Peyer's patch (tissue), 4 donors: ENCODE measurements at regions not wholly inside any gene's neighbourhood (a gene's known extent, or its start where the extent isn't known, plus 50 kb on each side); places are given as distances from the start of the nearest gene placed in this dataset.

Experiments used
- DNase-seq, 3 donors: peaks; one replicate each; pipeline ENCODE4 v3.0.0-alpha.2; 2017 to 2019
- H3K27ac ChIP-seq, 4 donors: fragments of 200-600 bp; sonication (generic); one replicate each; pipeline ENCODE4 v1.5.1; 2016 to 2019
- H3K27me3 ChIP-seq, 2 donors: fragments of 200-600 bp; sonication (generic); one replicate each; pipeline ENCODE4 v1.5.1; 2019
- H3K36me3 ChIP-seq, 3 donors: fragments of 200-600 bp; sonication (generic); one replicate each; pipeline ENCODE4 v1.5.1; 2016 to 2019
- H3K4me1 ChIP-seq, 4 donors: fragments of 200-600 bp; sonication (generic); one replicate each; pipeline ENCODE4 v1.5.1; 2016 to 2019
- H3K4me3 ChIP-seq, 4 donors: fragments of 200-600 bp; sonication (generic); 1 replicate in 3 of 4; 2 replicates in 1 of 4; pipeline ENCODE4 v1.5.1; 2016 to 2019; ENCODE audit warnings: mild to moderate bottlenecking in 1 of 4
- H3K9me3 ChIP-seq, 4 donors: fragments of 200-600 bp; sonication (generic); one replicate each; pipeline ENCODE4 v1.5.1; 2016 to 2019; ENCODE audit warnings: mild to moderate bottlenecking in 1 of 4
- CTCF ChIP-seq, 6 experiments: fragments of 450-650 bp in 4 of 6; fragments of 200-600 bp in 2 of 6; sonication (generic) in 1 of 6; IDR thresholded peaks; one replicate each; pipeline ENCODE4 v1.5.1; 2017 to 2019; ENCODE audit warnings: antibody characterized with exemption in 6 of 6, mild to moderate bottlenecking in 3 of 6, moderate library complexity in 1 of 6
- POLR2A ChIP-seq, 2 donors: fragments of 450-650 bp; IDR thresholded peaks; one replicate each; pipeline ENCODE4 v1.5.1; 2017; ENCODE audit warnings: antibody characterized with exemption in 2 of 2, mild to moderate bottlenecking in 2 of 2, moderate library complexity in 2 of 2

- H3K9me3 ChIP-seq = no peaks in the 10 kb centered on the region
- no peaks in the 10 kb centered on the region for H3K4me1 ChIP-seq
- H3K27me3 ChIP-seq = no peaks in the 10 kb centered on the region
- TF ChIP-seq CTCF (IDR thresholded peaks at IDR 0.05) (no peak), POLR2A (IDR thresholded peaks at IDR 0.05) (no peak)
- DNase-seq = no peak
- H3K4me3 ChIP-seq = no peak overlapping the region
- H3K27ac ChIP-seq = no peak overlapping the region
- H3K36me3 ChIP-seq = no peaks in the 10 kb centered on the region
These were observed 249.8 kb upstream of the JARID2 start for GRCh38 chr6:14995966-14996602.

GRCh38 chr6:14996892-14997291 lies 249.0 kb upstream of the JARID2 start:
- Histone ChIP-seq H3K4me1 (no peaks in the 10 kb centered on the region), H3K36me3 (no peaks in the 10 kb centered on the region), H3K27me3 (no peaks in the 10 kb centered on the region), H3K4me3 (no peak overlapping the region), H3K9me3 (no peaks in the 10 kb centered on the region), H3K27ac (no peak overlapping the region)
- TF ChIP-seq POLR2A (IDR thresholded peaks at IDR 0.05) (no peak), CTCF (IDR thresholded peaks at IDR 0.05) (no peak)
- DNase-seq = no peak

- Histone ChIP-seq H3K27ac (no peak overlapping the region), H3K4me1 (no peaks in the 10 kb centered on the region), H3K9me3 (no peaks in the 10 kb centered on the region), H3K36me3 (no peaks in the 10 kb centered on the region), H3K27me3 (no peaks in the 10 kb centered on the region), H3K4me3 (no peak overlapping the region)
- DNase-seq = no peak
- TF ChIP-seq POLR2A (IDR thresholded peaks at IDR 0.05) = no peak
These were observed 248.4 kb upstream of the JARID2 start for GRCh38 chr6:14997507-14997906.

- H3K36me3 ChIP-seq = no peaks in the 10 kb centered on the region
- no peak overlapping the region for H3K27ac ChIP-seq
- H3K27me3 ChIP-seq = no peaks in the 10 kb centered on the region
- H3K4me3 ChIP-seq = no peak overlapping the region
- no peak for TF ChIP-seq POLR2A (IDR thresholded peaks at IDR 0.05)
- no peak for TF ChIP-seq CTCF (IDR thresholded peaks at IDR 0.05)
- no peaks in the 10 kb centered on the region for H3K4me1 ChIP-seq
- no peak for DNase-seq
- no peaks in the 10 kb centered on the region for H3K9me3 ChIP-seq
These were observed 246.8 kb upstream of the JARID2 start for GRCh38 chr6:14999106-14999505.

GRCh38 chr6:15001326-15001910 lies 244.5 kb upstream of the JARID2 start:
- Histone ChIP-seq H3K36me3 (no peaks in the 10 kb centered on the region), H3K9me3 (no peaks in the 10 kb centered on the region), H3K4me1 (no peaks in the 10 kb centered on the region), H3K27ac (no peak overlapping the region), H3K27me3 (no peaks in the 10 kb centered on the region), H3K4me3 (no peak overlapping the region)
- DNase-seq = no peak
- TF ChIP-seq CTCF (IDR thresholded peaks at IDR 0.05) = no peak
- no peak for TF ChIP-seq POLR2A (IDR thresholded peaks at IDR 0.05)

- TF ChIP-seq POLR2A (IDR thresholded peaks at IDR 0.05) = no peak
- no peak for TF ChIP-seq CTCF (IDR thresholded peaks at IDR 0.05)
- no peak overlapping the region for H3K27ac ChIP-seq
- no peaks in the 10 kb centered on the region for H3K9me3 ChIP-seq
- H3K36me3 ChIP-seq = no peaks in the 10 kb centered on the region
- no peaks in the 10 kb centered on the region for H3K27me3 ChIP-seq
- H3K4me1 ChIP-seq = no peaks in the 10 kb centered on the region
- H3K4me3 ChIP-seq = no peak overlapping the region
- no peak for DNase-seq
These were observed 237.6 kb upstream of the JARID2 start for GRCh38 chr6:15008269-15008668.
